ENCODE measurements at regions not wholly inside any gene's neighbourhood (a gene's known extent, or its start where the extent isn't known, plus 50 kb on each side); places are given as distances from the start of the nearest gene placed in this dataset.

DNA sequence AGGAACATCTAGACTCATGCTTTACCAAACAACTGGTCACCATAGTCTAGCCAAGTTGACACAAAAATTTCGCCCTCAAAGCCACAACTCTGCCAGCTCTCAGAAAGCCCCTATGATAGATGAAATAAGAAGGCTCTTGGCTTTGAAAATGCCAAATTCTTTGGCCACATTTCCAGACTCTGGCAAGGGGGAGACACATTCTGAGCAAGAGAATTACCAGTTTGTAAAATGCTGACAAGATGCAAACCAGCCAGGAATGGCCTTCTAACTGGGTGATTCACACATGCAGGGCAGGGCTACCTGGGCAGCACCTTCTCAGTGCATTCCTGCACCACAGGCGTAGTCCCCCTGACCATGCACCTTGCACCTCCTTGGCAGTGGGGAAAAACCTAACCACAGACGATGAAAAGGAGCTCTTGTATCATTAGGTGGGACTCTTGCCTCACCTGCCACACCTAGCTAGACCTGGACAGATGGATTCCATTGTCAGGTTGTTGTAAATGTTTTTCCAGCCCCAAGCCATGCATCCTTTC lies 77.4 kb upstream of the CPEB2 start:
- TF ChIP-seq POLR2A (IDR thresholded peaks at IDR 0.05) (no peak), POLR2AphosphoS5 (IDR thresholded peaks at IDR 0.05; ENCODE audit: insufficient read depth in 1 of 2, low read depth in 1 of 2) (no peak)
- TF ChIP-seq, protein P1, sequence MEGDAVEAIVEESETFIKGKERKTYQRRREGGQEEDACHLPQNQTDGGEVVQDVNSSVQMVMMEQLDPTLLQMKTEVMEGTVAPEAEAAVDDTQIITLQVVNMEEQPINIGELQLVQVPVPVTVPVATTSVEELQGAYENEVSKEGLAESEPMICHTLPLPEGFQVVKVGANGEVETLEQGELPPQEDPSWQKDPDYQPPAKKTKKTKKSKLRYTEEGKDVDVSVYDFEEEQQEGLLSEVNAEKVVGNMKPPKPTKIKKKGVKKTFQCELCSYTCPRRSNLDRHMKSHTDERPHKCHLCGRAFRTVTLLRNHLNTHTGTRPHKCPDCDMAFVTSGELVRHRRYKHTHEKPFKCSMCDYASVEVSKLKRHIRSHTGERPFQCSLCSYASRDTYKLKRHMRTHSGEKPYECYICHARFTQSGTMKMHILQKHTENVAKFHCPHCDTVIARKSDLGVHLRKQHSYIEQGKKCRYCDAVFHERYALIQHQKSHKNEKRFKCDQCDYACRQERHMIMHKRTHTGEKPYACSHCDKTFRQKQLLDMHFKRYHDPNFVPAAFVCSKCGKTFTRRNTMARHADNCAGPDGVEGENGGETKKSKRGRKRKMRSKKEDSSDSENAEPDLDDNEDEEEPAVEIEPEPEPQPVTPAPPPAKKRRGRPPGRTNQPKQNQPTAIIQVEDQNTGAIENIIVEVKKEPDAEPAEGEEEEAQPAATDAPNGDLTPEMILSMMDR (IDR thresholded peaks at IDR 0.05), result no peak

All from vagina (tissue), 2 donors.